Stimulated activated naive CD8-positive, alpha-beta T cell treated with anti-CD3 and anti-CD28 coated beads, Interleukin-15, Interleukin-2, amounts not matched to agents 100 ng/mL and 50 ng/mL, for 24 hours (primary cell): ENCODE measurements at regions not wholly inside any gene's neighbourhood (a gene's known extent, or its start where the extent isn't known, plus 50 kb on each side); places are given as distances from the start of the nearest gene placed in this dataset.

Experiments used
- H3K27ac Mint-ChIP-seq: one replicate; pipeline ENCODE4 v1.8.0; 2021; ENCODE audit warnings: mild to moderate bottlenecking, mixed read lengths
- H3K27me3 Mint-ChIP-seq: one replicate; pipeline ENCODE4 v1.8.0; 2021; ENCODE audit warnings: mixed read lengths
- H3K36me3 Mint-ChIP-seq: one replicate; pipeline ENCODE4 v1.8.0; 2021; ENCODE audit warnings: low read depth, mixed read lengths
- H3K4me1 Mint-ChIP-seq: one replicate; pipeline ENCODE4 v1.8.0; 2021; ENCODE audit warnings: low read depth, mixed read lengths
- H3K4me3 Mint-ChIP-seq: one replicate; pipeline ENCODE4 v1.8.0; 2021; ENCODE audit warnings: mild to moderate bottlenecking, mixed read lengths
- H3K9me3 Mint-ChIP-seq: one replicate; pipeline ENCODE4 v1.8.0; 2021; ENCODE audit warnings: mixed read lengths

GRCh38 chr10:49463605-49464004 lies 67.7 kb upstream of the DRGX start:
- H3K27me3 Mint-ChIP-seq, result no peaks in the 10 kb centered on the region
- H3K27ac Mint-ChIP-seq, result no peak overlapping the region
- peaks cover 17% of the 10 kb centered on the region for H3K9me3 Mint-ChIP-seq
- no peaks in the 10 kb centered on the region for H3K4me1 Mint-ChIP-seq
- peaks cover 76% of the 10 kb centered on the region for H3K36me3 Mint-ChIP-seq
- H3K4me3 Mint-ChIP-seq, result no peak overlapping the region

- Mint-ChIP-seq H3K9me3 (peaks cover 11% of the 10 kb centered on the region), H3K27me3 (no peaks in the 10 kb centered on the region), H3K4me3 (no peak overlapping the region), H3K27ac (no peak overlapping the region), H3K36me3 (peaks cover 75% of the 10 kb centered on the region), H3K4me1 (no peaks in the 10 kb centered on the region)
These were observed 63.0 kb upstream of the DRGX start for GRCh38 chr10:49458869-49459268.

GRCh38 chr10:49457686-49458085 lies 61.8 kb upstream of the DRGX start:
- Mint-ChIP-seq H3K4me1 (no peaks in the 10 kb centered on the region), H3K9me3 (peaks cover 17% of the 10 kb centered on the region), H3K27ac (no peak overlapping the region), H3K36me3 (peaks cover 76% of the 10 kb centered on the region), H3K27me3 (no peaks in the 10 kb centered on the region), H3K4me3 (no peak overlapping the region)

- Mint-ChIP-seq H3K36me3 (peaks cover 17% of the 10 kb centered on the region), H3K27me3 (no peaks in the 10 kb centered on the region), H3K27ac (no peak overlapping the region), H3K9me3 (peaks cover 40% of the 10 kb centered on the region), H3K4me3 (no peak overlapping the region), H3K4me1 (peaks cover 6% of the 10 kb centered on the region)
These were observed 53.0 kb upstream of the DRGX start for GRCh38 chr10:49448924-49449323.

- H3K27ac Mint-ChIP-seq, result peak overlapping the region; percentile 59
- H3K36me3 Mint-ChIP-seq, result peaks cover 1% of the 10 kb centered on the region
- H3K4me3 Mint-ChIP-seq, result no peak overlapping the region
- peaks cover 16% of the 10 kb centered on the region for H3K9me3 Mint-ChIP-seq
- peaks cover 21% of the 10 kb centered on the region for H3K4me1 Mint-ChIP-seq
- peaks cover 6% of the 10 kb centered on the region for H3K27me3 Mint-ChIP-seq
These were observed 50.1 kb upstream of the DRGX start for GRCh38 chr10:49446031-49446430.
